ENCODE measurements at regions not wholly inside any gene's neighbourhood (a gene's known extent, or its start where the extent isn't known, plus 50 kb on each side); places are given as distances from the start of the nearest gene placed in this dataset.
"Not testable (repeated sequence)": the region's sequence is repeated elsewhere in the genome, so short reads cannot be mapped to it uniquely, and the experiment has no call there.

DNA sequence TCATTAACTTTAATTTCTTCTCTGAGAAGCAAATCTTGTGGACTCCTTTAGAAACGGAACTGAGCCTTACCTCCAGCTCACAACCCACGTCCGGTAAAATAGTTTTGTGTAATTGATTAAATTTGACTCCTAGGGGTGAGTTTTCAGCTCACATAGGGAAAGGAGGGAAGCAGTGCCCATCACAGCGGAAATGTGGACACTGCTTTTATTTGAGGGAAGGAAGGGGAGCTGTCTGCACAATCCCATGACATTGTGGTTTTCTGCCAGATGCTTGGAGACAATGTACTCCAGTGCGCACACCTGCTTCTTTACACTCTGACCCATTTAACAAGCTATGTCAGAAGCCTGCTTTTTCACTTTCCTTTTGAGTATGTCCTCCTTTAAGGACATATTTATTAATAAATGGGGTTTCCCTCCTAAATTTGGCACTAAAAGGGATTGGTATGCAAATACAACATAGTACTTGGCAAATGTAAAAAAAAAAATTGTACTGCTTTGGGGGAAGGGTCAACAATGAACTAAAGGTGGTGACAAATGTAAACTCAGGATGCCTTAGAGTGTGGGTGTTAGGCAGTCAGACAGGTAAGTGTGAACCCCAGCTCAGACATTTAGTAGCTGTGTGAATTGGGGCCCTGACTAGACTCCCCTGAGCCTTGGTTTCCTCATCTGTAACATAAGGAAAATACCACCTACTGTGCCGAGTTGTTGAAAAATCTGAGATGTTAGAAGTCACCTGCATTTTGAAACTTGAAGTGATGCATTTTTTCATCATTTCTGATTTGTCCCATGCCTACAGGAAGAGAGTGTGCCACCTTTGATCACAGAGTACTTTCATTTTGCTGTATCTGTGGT lies 90.2 kb upstream of the KLF6 start:
- intact Hi-C loops (cut with micrococcal nuclease) = loop anchor here (1.0 to 10.0 kb wide), 10 partner anchors 13 to 700 kb away; partner anchors contain the start of genes KLF6 (in 1 of the 2) and PITRM1 (in 1 of the 2)

DNA sequence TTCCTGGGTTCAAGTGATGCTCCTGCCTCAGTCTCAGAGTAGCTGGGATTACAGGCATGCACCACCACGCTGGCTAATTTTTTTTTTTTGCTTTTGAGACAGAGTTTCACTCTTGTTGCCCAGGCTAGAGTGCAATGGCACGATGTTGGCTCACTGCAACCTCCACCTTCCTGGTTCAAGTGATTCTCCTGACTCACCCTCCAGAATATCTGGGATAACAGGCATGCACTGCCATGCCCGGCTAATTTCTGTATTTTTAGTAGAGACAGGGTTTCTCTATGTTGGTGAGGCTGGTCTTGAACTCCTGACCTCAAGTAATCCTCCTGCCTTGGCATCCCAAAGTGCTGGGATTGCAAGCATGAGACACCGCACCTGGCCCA lies 89.6 kb upstream of the KLF6 start:
- not testable (repeated sequence) for H3K9me3 Mint-ChIP-seq; H3K9me3 ChIP-seq (ENCODE audit: control insufficient read depth in 2 of 3, low read length in 3 of 3); H3K27me3 Mint-ChIP-seq; ATAC-seq; H3K36me3 ChIP-seq (ENCODE audit: control insufficient read depth in 2 of 3, insufficient read depth in 3 of 3, low read length in 3 of 3); H3K27me3 ChIP-seq (ENCODE audit: control insufficient read depth in 2 of 2, insufficient read depth in 2 of 2, low read length in 2 of 2); H3K36me3 Mint-ChIP-seq
- H3K4me1 Mint-ChIP-seq = peaks cover 30 to 58% (median 56%) of the 10 kb centered on the region in 7 donors
- peak in 1 of 9 donors; percentile 20 for DNase-seq
- Histone ChIP-seq H3K4me3 (ENCODE audit: low read length) (peak overlapping the region; percentile 20), H3K4me1 (ENCODE audit: control insufficient read depth in 2 of 2, insufficient read depth in 2 of 2, low read length in 2 of 2) (peaks cover 41 to 51% of the 10 kb centered on the region in 2 donors), H3K27ac (ENCODE audit: low read depth, low read length) (peak overlapping the region; percentile 66)
- intact Hi-C loops (cut with micrococcal nuclease) = loop anchor here (2.0 to 10.0 kb wide), 4 partner anchors 46 to 700 kb away; partner anchors contain the start of gene PITRM1 (in 1 of the 2)
- H3K27ac Mint-ChIP-seq = peak overlapping the region; percentile 89 to 98 (median 94)
- POLR2A ChIA-PET = interaction anchor here (1.2 to 5.4 kb wide), 2 partner anchors 45 to 90 kb away, joined by 3 to 74 read pairs; partner anchors contain the start of gene KLF6
- peak overlapping the region in 8 of 10 donors; percentile 18 to 83 (median 67) for H3K4me3 Mint-ChIP-seq
- CTCF ChIA-PET = interaction anchor here (0.6 to 1.2 kb wide), 2 partner anchors 73 to 422 kb away, joined by 3 to 4 read pairs; no protein-coding TSS in a partner anchor

More for the DNA sequence above, 90.2 kb upstream of the KLF6 start:
- peaks cover 41 to 51% of the 10 kb centered on the region in 2 donors for H3K4me1 ChIP-seq (ENCODE audit: control insufficient read depth in 2 of 2, insufficient read depth in 2 of 2, low read length in 2 of 2)
- H3K4me3 ChIP-seq (ENCODE audit: low read length) = peak overlapping the region; percentile 20
- ATAC-seq = peak; percentile 69
- Mint-ChIP-seq H3K4me1 (peaks cover 30 to 58% (median 56%) of the 10 kb centered on the region in 7 donors), H3K36me3 (no peaks in the 10 kb centered on the region), H3K4me3 (peak overlapping the region; percentile 35 to 83 (median 70)), H3K9me3 (no peaks in the 10 kb centered on the region), H3K27ac (peak overlapping the region; percentile 89 to 98 (median 94)), H3K27me3 (no peaks in the 10 kb centered on the region)
- H3K27ac ChIP-seq (ENCODE audit: low read depth, low read length) = peak overlapping the region; percentile 66
- ChIA-PET POLR2A (interaction anchor here (0.6 to 5.4 kb wide), 5 partner anchors 9 to 91 kb away, joined by 3 to 74 read pairs (median 3); partner anchors contain the start of gene KLF6), CTCF (interaction anchor here (1.2 kb wide), 1 partner anchor 422 kb away, joined by 3 read pairs; no protein-coding TSS in a partner anchor)
- no peaks in the 10 kb centered on the region for H3K27me3 ChIP-seq (ENCODE audit: control insufficient read depth in 2 of 2, insufficient read depth in 2 of 2, low read length in 2 of 2)
- peak in 8 of 9 donors; percentile 23 to 67 (median 58) for DNase-seq
- H3K9me3 ChIP-seq (ENCODE audit: control insufficient read depth in 2 of 3, low read length in 3 of 3) = no peaks in the 10 kb centered on the region
- H3K36me3 ChIP-seq (ENCODE audit: control insufficient read depth in 2 of 3, insufficient read depth in 3 of 3, low read length in 3 of 3) = no peaks in the 10 kb centered on the region

DNA sequence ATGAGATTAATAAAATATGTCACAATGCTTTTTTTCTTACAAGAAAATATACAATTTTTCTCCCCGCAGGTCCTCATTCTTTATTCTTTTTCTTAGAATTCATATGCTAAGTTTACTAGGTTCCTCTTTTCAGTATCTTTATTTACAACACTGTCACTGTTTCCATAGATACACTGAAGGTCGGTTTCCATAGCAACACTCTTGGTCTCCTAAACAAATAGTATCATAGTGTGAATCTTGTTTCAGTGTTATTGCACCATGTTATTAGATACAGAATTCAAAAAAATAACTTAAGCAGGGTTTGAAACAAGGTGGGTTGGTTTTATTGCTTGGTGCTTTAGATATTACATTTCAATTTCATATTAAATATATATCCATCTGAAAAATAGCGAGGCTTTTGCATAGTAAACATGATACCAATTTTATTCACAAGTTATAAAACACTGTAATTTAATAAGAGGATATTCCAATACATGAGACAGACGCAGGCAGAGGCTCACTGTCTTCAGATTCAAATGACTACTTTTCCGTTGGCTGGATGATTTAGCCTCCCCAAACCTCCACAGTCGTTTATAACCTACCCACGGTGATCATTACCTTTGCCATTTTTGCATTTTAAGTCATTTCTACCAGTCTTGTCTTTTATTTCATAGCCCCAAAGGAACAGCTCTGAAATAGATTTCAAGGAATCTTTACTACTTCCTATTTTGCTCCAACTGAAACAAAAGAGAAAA lies 88.9 kb upstream of the KLF6 start:
- DNase-seq = peak in 8 of 9 donors; percentile 8 to 85 (median 74)
- Histone ChIP-seq H3K36me3 (ENCODE audit: control insufficient read depth in 2 of 3, insufficient read depth in 3 of 3, low read length in 3 of 3) (no peaks in the 10 kb centered on the region), H3K9me3 (ENCODE audit: control insufficient read depth in 2 of 3, low read length in 3 of 3) (no peaks in the 10 kb centered on the region), H3K4me1 (ENCODE audit: control insufficient read depth in 2 of 2, insufficient read depth in 2 of 2, low read length in 2 of 2) (peaks cover 41 to 51% of the 10 kb centered on the region in 2 donors), H3K27me3 (ENCODE audit: control insufficient read depth in 2 of 2, insufficient read depth in 2 of 2, low read length in 2 of 2) (no peaks in the 10 kb centered on the region), H3K27ac (ENCODE audit: low read depth, low read length) (peak overlapping the region; percentile 65), H3K4me3 (ENCODE audit: low read length) (no peak overlapping the region)
- H3K4me1 Mint-ChIP-seq = peaks cover 30 to 59% (median 57%) of the 10 kb centered on the region in 7 donors
- no peaks in the 10 kb centered on the region for H3K36me3 Mint-ChIP-seq
- no peaks in the 10 kb centered on the region for H3K9me3 Mint-ChIP-seq
- peak; percentile 77 for ATAC-seq
- H3K4me3 Mint-ChIP-seq = peak overlapping the region in 7 of 10 donors; percentile 14 to 73 (median 46)
- POLR2A ChIA-PET = interaction anchor here (0.7 to 5.4 kb wide), 2 partner anchors 90 to 96 kb away, joined by 3 to 74 read pairs; partner anchors contain the start of gene KLF6
- no peaks in the 10 kb centered on the region for H3K27me3 Mint-ChIP-seq
- CTCF ChIA-PET = interaction anchor here (0.5 to 0.6 kb wide), 2 partner anchors 73 to 89 kb away, joined by 3 to 4 read pairs; no protein-coding TSS in a partner anchor
- peak overlapping the region; percentile 87 to 95 (median 91) for H3K27ac Mint-ChIP-seq
- intact Hi-C loops (cut with micrococcal nuclease) = loop anchor here (1.0 to 10.0 kb wide), 8 partner anchors 22 to 699 kb away; partner anchors contain the start of genes KLF6 (in 1 of the 2) and PITRM1 (in 1 of the 2)

DNA sequence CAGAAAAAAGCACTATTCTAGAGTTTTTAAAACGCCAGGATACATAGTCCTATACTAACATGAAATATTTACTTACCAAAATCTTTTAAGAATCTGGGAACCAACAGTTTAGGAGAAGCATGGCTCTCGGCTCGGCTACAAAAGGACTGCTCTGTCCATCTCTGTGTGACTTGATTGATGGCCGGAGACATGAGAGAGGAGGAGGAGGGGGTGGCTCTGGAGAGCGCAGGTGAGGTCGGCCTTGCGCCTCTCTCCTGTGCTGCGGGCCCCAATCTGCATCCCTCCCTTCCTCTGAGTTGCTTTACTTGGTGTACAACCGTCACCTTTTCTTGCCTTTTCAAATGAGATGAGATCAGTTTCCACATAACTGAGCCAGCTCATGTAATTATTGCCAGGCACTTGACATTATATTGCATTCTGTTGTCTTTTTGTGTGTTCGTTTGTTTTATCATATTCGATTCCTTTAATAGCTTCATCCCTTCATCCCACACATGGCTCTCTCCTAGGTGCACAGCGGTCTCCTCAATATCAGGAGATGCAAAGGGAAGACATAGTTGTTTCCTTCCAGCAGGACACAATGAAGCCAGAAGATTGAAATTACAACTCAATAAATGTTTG lies 87.8 kb upstream of the KLF6 start:
- H3K4me1 ChIP-seq (ENCODE audit: control insufficient read depth in 2 of 2, insufficient read depth in 2 of 2, low read length in 2 of 2) = peaks cover 41 to 51% of the 10 kb centered on the region in 2 donors
- Mint-ChIP-seq H3K4me1 (peaks cover 30 to 67% (median 57%) of the 10 kb centered on the region in 7 donors), H3K9me3 (no peaks in the 10 kb centered on the region), H3K4me3 (peak overlapping the region in 2 of 10 donors; percentile 7 to 10), H3K36me3 (no peaks in the 10 kb centered on the region), H3K27me3 (no peaks in the 10 kb centered on the region), H3K27ac (peak overlapping the region; percentile 68 to 95 (median 89))
- H3K27me3 ChIP-seq (ENCODE audit: control insufficient read depth in 2 of 2, insufficient read depth in 2 of 2, low read length in 2 of 2) = no peaks in the 10 kb centered on the region
- DNase-seq (peak in 1 of 9 donors; percentile 17), ATAC-seq (no peak)
- ChIA-PET CTCF (no interaction called here), POLR2A (interaction anchor here (0.9 to 5.4 kb wide), 2 partner anchors 18 to 89 kb away, joined by 3 to 74 read pairs; partner anchors contain the start of gene KLF6)
- no peak overlapping the region for H3K4me3 ChIP-seq (ENCODE audit: low read length)
- intact Hi-C loops (cut with micrococcal nuclease) = loop anchor here (1.0 to 10.0 kb wide), 5 partner anchors 21 to 698 kb away; partner anchors contain the start of genes KLF6 (in 1 of the 2) and PITRM1 (in 1 of the 2)
- no peaks in the 10 kb centered on the region for H3K36me3 ChIP-seq (ENCODE audit: control insufficient read depth in 2 of 3, insufficient read depth in 3 of 3, low read length in 3 of 3)
- H3K9me3 ChIP-seq (ENCODE audit: control insufficient read depth in 2 of 3, low read length in 3 of 3) = no peaks in the 10 kb centered on the region
- H3K27ac ChIP-seq (ENCODE audit: low read depth, low read length) = peak overlapping the region; percentile 65

DNA sequence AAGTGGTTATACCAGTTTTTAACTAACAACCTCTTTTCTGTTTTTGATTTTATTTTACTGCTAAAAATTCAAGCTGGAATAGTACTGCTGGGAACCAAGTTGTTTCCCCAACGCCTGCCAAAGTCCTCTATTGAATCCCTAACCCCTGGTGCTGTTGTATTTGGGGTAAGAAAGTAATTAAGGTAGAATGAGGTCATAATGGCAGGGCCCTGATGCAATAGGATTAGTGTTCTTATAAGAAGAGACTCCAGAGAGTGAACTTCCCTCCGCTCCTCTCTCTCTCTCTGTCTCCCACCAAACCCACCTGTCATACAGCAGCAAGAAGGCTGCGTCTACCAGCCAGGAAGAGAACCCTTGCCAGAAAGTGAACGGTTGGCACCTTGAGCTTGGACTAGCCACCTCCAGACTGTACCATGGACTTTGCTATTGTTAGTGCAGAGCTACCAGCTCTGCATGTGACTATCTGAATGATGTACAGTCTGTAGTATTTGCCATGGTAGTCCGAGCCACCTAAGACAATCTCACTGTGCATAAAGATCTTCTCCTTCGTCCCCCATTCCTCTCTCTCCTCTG lies 86.5 kb upstream of the KLF6 start:
- H3K4me3 ChIP-seq (ENCODE audit: low read length) = no peak overlapping the region
- Mint-ChIP-seq H3K36me3 (no peaks in the 10 kb centered on the region), H3K27me3 (no peaks in the 10 kb centered on the region), H3K9me3 (no peaks in the 10 kb centered on the region), H3K4me3 (peak overlapping the region in 1 of 10 donors; percentile 11), H3K4me1 (peaks cover 29 to 72% (median 56%) of the 10 kb centered on the region in 7 donors), H3K27ac (peak overlapping the region; percentile 12 to 95 (median 89))
- H3K27ac ChIP-seq (ENCODE audit: low read depth, low read length) = no peak overlapping the region
- ChIA-PET CTCF (no interaction called here), POLR2A (interaction anchor here (0.6 kb wide), 1 partner anchor 86 kb away, joined by 3 read pairs; the partner anchor contains the start of gene KLF6)
- H3K27me3 ChIP-seq (ENCODE audit: control insufficient read depth in 2 of 2, insufficient read depth in 2 of 2, low read length in 2 of 2) = no peaks in the 10 kb centered on the region
- peaks cover 41% of the 10 kb centered on the region in 2 donors for H3K4me1 ChIP-seq (ENCODE audit: control insufficient read depth in 2 of 2, insufficient read depth in 2 of 2, low read length in 2 of 2)
- ATAC-seq (no peak), DNase-seq (peak in 1 of 9 donors; percentile 9)
- no peaks in the 10 kb centered on the region for H3K9me3 ChIP-seq (ENCODE audit: control insufficient read depth in 2 of 3, low read length in 3 of 3)
- no peaks in the 10 kb centered on the region for H3K36me3 ChIP-seq (ENCODE audit: control insufficient read depth in 2 of 3, insufficient read depth in 3 of 3, low read length in 3 of 3)
- intact Hi-C loops (cut with micrococcal nuclease) = loop anchor here in 1 of 2 donors (10.0 kb wide), 1 partner anchor 697 kb away; the partner anchor contains the start of gene PITRM1

Data from naive thymus-derived CD4-positive, alpha-beta T cell (primary cell).